HEK293T (cell line): ENCODE measurements at regions not wholly inside any gene's neighbourhood (a gene's known extent, or its start where the extent isn't known, plus 50 kb on each side); places are given as distances from the start of the nearest gene placed in this dataset.

Source experiments
- CTCF ChIA-PET: fragments of 350-600 bp; formaldehyde crosslinking; extraction: SDS; loops from one replicate; lab custom pipeline; 2021; ENCODE audit warnings: antibody characterized with exemption, inconsistent platforms; lab: Yijun Ruan, JAX
- POLR2A ChIA-PET: fragments of 350-600 bp; formaldehyde crosslinking; extraction: SDS; loops from one replicate; lab custom pipeline; 2020; ENCODE audit warnings: antibody characterized with exemption, inconsistent platforms; lab: Yijun Ruan, JAX
- DNase-seq: peaks from one replicate; pipeline ENCODE4 v3.0.0; 2012; ENCODE audit warnings: mixed read lengths; ENCODE audit errors: extremely low spot score
- ARNT ChIP-seq: fragments of 450-650 bp; IDR thresholded peaks from 2 replicates; pipeline ENCODE4 v1.6.1; 2017; ENCODE audit warnings: mild to moderate bottlenecking
- BHLHE40 ChIP-seq: fragments of 450-650 bp; IDR thresholded peaks from 2 replicates; pipeline ENCODE4 v1.6.1; 2016; ENCODE audit warnings: mild to moderate bottlenecking, moderate library complexity, borderline replicate concordance
- CTBP1 ChIP-seq: fragments of 450-650 bp; IDR thresholded peaks from 2 replicates; pipeline ENCODE4 v1.6.1; 2016; ENCODE audit warnings: borderline replicate concordance
- ELF4 ChIP-seq: fragments of 450-650 bp; IDR thresholded peaks from 2 replicates; pipeline ENCODE4 v1.6.1; 2017; ENCODE audit warnings: antibody characterized with exemption
- FOXA1 ChIP-seq: fragments of 450-650 bp; IDR thresholded peaks from 2 replicates; pipeline ENCODE4 v1.6.1; 2016; ENCODE audit warnings: mild to moderate bottlenecking
- FOXK2 ChIP-seq: fragments of 450-650 bp; IDR thresholded peaks from 2 replicates; pipeline ENCODE4 v1.6.1; 2016; ENCODE audit warnings: mild to moderate bottlenecking
- FOXM1 ChIP-seq: fragments of 450-650 bp; IDR thresholded peaks from 2 replicates; pipeline ENCODE4 v1.6.1; 2017; ENCODE audit warnings: mild to moderate bottlenecking, borderline replicate concordance
- HDGF ChIP-seq: fragments of 450-650 bp; IDR thresholded peaks from 2 replicates; pipeline ENCODE4 v1.6.1; 2017; ENCODE audit warnings: antibody characterized with exemption, borderline replicate concordance
- L3MBTL2 ChIP-seq: fragments of 450-650 bp; conservative IDR thresholded peaks from 2 replicates; pipeline ENCODE4 v1.6.1; 2016; ENCODE audit warnings: mild to moderate bottlenecking
- LEF1 ChIP-seq: fragments of 450-650 bp; IDR thresholded peaks from 2 replicates; pipeline ENCODE4 v1.6.1; 2017; ENCODE audit warnings: mild to moderate bottlenecking, borderline replicate concordance
- NFRKB ChIP-seq: fragments of 450-650 bp; IDR thresholded peaks from 2 replicates; pipeline ENCODE4 v1.6.1; 2016; ENCODE audit warnings: mild to moderate bottlenecking, moderate library complexity
- PKNOX1 ChIP-seq: fragments of 450-650 bp; IDR thresholded peaks from 2 replicates; pipeline ENCODE4 v1.6.1; 2016
- SP1 ChIP-seq: fragments of 450-650 bp; IDR thresholded peaks from 2 replicates; pipeline ENCODE4 v1.6.1; 2017
- SUZ12 ChIP-seq: fragments of 450-650 bp; IDR thresholded peaks from 2 replicates; pipeline ENCODE4 v1.6.1; 2016; ENCODE audit warnings: mild to moderate bottlenecking
- TARDBP ChIP-seq: fragments of 450-650 bp; IDR thresholded peaks from 2 replicates; pipeline ENCODE4 v1.6.1; 2016
- ZNF384 ChIP-seq: fragments of 450-650 bp; IDR thresholded peaks from 2 replicates; pipeline ENCODE4 v1.6.1; 2016

DNA sequence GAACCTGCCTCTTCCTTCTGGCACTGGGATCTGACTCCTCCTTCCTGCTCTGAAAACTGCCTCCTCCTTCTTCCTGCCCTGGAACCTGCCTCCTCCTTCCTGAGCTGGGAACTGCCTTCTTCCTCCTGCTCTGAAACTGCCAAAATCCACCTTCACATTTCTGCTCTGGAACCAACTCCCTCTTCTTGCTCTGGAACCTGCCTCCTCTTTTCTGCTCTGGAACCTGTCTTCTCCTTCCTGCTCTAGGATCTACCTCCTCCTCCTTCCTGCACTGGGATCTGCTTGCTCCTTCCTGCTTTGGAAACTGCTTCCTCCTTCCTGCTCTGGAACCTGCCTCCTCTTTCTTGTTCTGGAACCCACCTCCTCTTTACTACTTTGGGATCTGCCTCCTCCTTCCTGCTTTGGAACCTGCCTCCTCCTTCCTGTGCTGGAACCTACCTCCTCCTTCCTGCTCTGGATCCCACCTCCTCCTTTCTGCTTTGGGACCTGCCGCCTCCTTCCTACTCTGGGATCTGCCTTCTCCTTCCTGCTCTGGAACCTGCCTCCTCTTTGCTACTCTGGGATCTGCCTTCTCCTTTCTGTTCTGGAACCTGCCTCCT, 315.5 kb downstream of the PRL start:
- POLR2A ChIA-PET: no interaction called here
- CTCF ChIA-PET: no interaction called here
- DNase-seq: no peak
- TF ChIP-seq HDGF (no peak), L3MBTL2 (no peak), ELF4 (no peak), PKNOX1 (no peak), NFRKB (no peak), BHLHE40 (no peak), SP1 (no peak), ZNF384 (no peak), TARDBP (no peak), FOXM1 (no peak), CTBP1 (no peak), ARNT (no peak), FOXK2 (no peak), SUZ12 (no peak), FOXA1 (no peak), LEF1 (no peak)

GRCh38 chr6:21984135-21984534, 312.7 kb downstream of the PRL start:
- ChIA-PET POLR2A (no interaction called here), CTCF (no interaction called here)

DNA sequence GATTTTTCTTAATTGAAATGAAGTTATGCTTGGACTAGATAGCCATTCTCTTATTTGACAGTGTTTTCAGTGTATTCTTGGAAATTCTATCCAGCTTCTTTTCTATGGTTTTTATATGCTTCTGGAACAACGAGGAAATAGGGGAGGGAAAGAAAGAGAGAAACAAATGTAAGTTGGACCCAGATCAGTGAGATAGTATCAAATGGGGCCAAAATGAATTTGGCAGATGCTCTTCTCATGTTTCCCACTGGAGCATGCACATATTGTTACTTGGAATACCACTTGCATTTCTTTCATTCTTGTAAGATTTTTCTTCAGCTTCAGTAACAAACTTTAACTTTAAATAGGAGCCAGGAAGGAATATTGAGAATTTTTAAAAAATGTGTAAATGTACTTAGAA, 312.3 kb downstream of the PRL start:
- POLR2A ChIA-PET: no interaction called here

More at GRCh38 chr6:21984135-21984534, 312.7 kb downstream of the PRL start:
- DNase-seq: no peak
- no peak for TF ChIP-seq FOXM1
- TF ChIP-seq NFRKB: no peak
- TF ChIP-seq SUZ12: no peak
- TF ChIP-seq TARDBP: no peak
- TF ChIP-seq BHLHE40: no peak
- no peak for TF ChIP-seq SP1

DNA sequence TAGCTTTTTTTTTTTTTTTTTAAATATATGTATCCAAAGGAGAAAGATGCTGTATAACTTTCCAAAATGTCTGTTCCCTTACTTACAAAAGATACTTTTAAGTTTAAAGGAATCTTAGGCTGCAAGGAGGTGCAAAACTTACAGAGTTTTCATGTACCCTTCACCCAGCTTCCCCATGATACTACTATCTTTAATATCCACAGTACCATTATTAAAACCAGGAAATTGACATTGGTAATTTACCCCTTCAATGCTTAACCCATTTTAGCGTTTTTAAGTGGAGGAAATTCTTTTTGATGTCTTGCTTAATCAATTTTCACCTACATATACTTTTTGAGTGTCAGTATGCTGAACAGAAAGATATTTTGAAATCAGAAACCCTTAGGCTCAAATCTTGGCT, 310.9 kb downstream of the PRL start:
- DNase-seq: no peak
- ChIA-PET CTCF (no interaction called here), POLR2A (no interaction called here)
- TF ChIP-seq TARDBP (no peak), SP1 (no peak), FOXK2 (no peak), FOXA1 (no peak), ELF4 (no peak), NFRKB (no peak), ARNT (no peak), FOXM1 (no peak), L3MBTL2 (no peak)

More for the DNA sequence above, 312.3 kb downstream of the PRL start:
- TF ChIP-seq NFRKB (no peak), FOXA1 (no peak), PKNOX1 (no peak), SP1 (no peak), LEF1 (no peak), CTBP1 (no peak), L3MBTL2 (no peak), FOXM1 (no peak), ELF4 (no peak), ZNF384 (no peak), FOXK2 (no peak), HDGF (no peak), BHLHE40 (no peak), ARNT (no peak), TARDBP (no peak), SUZ12 (no peak)
- DNase-seq: no peak
- CTCF ChIA-PET: no interaction called here

DNA sequence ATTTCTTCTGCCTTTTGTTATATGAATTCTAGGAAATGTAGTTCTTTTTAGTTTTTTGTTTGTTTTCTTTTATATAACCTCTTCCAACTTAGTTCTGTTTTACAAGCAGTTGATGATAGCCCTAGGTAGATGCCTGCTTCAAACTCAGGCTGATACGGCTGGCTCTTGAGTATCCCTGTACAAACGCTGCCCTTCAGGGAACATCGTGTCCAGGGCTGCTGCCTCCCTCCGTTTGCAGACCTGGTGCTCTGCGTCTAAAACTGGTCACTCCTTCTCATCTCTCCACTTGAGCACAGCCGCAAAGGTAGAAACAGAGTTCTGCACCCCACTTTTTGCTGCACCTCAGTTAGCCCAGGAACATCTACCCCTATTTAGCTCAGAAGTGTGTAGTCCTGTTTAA, 310.1 kb downstream of the PRL start:
- ChIA-PET POLR2A (no interaction called here), CTCF (no interaction called here)
- no peak for DNase-seq
- TF ChIP-seq NFRKB (no peak), FOXK2 (no peak), SP1 (no peak), LEF1 (no peak), FOXA1 (no peak)

DNA sequence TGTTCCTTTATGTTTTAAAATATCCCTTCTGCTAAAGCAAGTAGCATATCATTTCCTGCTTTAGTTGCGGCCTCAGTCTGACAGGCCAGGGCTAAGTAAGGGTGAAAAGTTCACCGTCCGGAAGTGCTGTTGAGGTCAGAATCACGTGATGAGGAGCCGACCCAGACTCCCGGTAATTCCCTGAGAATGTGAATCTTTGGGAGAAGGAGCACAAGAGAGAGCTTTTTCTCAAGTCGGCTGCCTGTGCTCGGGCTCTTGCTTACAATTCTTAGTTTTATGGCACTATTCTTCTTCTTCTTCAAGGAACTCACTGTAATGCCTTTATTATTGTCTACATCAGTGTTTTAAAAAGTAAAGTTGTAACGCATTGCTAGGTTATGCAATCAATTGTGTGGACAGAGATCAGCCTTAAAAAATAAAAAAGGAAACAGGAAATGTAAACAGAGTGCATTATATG, 309.3 kb downstream of the PRL start:
- DNase-seq: peak; percentile 63
- TF ChIP-seq ZNF384: no peak
- peak; percentile 37; the same call in 1 of the 2 replicates for TF ChIP-seq L3MBTL2
- TF ChIP-seq HDGF: no peak
- TF ChIP-seq FOXK2: no peak
- TF ChIP-seq LEF1: no peak
- TF ChIP-seq SUZ12: no peak
- no peak for TF ChIP-seq TARDBP
- CTCF ChIA-PET: no interaction called here
- POLR2A ChIA-PET: no interaction called here

DNA sequence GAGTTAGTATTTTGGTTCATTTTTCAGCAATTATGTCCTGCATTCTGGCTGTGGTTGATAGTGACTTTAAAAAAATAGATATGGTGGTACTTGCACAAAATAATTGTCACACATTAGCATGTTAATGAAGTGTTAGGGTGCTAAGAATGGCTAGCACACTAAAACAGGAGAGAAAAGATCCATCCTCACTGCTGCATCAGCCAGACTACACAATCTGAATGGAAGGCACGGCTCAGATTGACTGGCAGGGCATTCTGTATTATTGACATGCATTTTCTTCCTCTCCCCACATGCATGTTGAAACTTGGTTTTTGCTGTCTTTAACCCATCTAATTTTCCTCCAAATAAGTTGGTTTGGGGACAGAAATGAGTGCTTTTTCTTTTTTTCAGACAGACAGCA, 306.3 kb downstream of the PRL start:
- TF ChIP-seq NFRKB: no peak
- TF ChIP-seq FOXK2: no peak
- no peak for TF ChIP-seq SUZ12
- TF ChIP-seq FOXA1: no peak
- TF ChIP-seq TARDBP: no peak
- no peak for TF ChIP-seq LEF1
- TF ChIP-seq HDGF: no peak
- no peak for TF ChIP-seq BHLHE40
- no peak for TF ChIP-seq ELF4
- no peak for TF ChIP-seq ZNF384
- TF ChIP-seq PKNOX1: no peak
- no peak for TF ChIP-seq CTBP1
- TF ChIP-seq FOXM1: no peak
- POLR2A ChIA-PET: no interaction called here
- CTCF ChIA-PET: no interaction called here
- no peak for DNase-seq
